HL-60 (cell line): ENCODE measurements at regions not wholly inside any gene's neighbourhood (a gene's known extent, or its start where the extent isn't known, plus 50 kb on each side); places are given as distances from the start of the nearest gene placed in this dataset.

ENCODE experiments used
- GABPA ChIP-seq: IDR thresholded peaks from 2 replicates; pipeline ENCODE4 v1.6.1; 2012; ENCODE audit warnings: low read depth
- POLR2AphosphoS5 ChIP-seq: IDR thresholded peaks from 2 replicates; pipeline ENCODE4 v1.6.1; 2012; ENCODE audit warnings: low read depth
- SPI1 ChIP-seq: IDR thresholded peaks from 2 replicates; pipeline ENCODE4 v1.6.1; 2012; ENCODE audit warnings: low read depth, mild to moderate bottlenecking, borderline replicate concordance
- TF ChIP-seq, protein P1 (sequence below): IDR thresholded peaks from one replicate; pipeline ENCODE4 v1.5.1; 2011; ENCODE audit warnings: low read length, control low read depth, inconsistent platforms; ENCODE audit not compliant: insufficient read depth
- TF ChIP-seq, protein P2 (sequence below): IDR thresholded peaks from 2 replicates; pipeline ENCODE4 v1.6.1; 2012; ENCODE audit warnings: low read depth; ENCODE audit not compliant: insufficient replicate concordance

DNA sequence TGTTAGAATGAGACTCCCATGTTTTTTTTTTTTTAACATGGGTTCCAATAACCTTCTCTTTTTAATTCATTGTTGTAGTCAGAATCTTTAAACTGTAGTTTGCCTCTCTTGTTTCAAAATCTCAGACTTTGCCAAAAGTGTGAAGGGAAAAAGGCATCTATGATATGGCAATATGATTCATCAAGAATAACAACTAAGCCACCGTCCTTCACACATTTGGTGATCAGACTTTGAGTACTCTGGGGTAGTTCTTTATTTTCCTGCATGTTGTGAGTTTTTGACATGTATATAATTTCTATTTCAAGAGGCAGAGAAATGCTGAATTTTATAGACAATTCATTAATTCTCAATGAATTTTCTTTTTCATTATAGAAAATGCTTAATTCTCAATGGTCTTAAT lies 53.5 kb upstream of the CERS6 start:
- no peak for TF ChIP-seq POLR2AphosphoS5
- TF ChIP-seq SPI1: no peak
- TF ChIP-seq, protein P1, sequence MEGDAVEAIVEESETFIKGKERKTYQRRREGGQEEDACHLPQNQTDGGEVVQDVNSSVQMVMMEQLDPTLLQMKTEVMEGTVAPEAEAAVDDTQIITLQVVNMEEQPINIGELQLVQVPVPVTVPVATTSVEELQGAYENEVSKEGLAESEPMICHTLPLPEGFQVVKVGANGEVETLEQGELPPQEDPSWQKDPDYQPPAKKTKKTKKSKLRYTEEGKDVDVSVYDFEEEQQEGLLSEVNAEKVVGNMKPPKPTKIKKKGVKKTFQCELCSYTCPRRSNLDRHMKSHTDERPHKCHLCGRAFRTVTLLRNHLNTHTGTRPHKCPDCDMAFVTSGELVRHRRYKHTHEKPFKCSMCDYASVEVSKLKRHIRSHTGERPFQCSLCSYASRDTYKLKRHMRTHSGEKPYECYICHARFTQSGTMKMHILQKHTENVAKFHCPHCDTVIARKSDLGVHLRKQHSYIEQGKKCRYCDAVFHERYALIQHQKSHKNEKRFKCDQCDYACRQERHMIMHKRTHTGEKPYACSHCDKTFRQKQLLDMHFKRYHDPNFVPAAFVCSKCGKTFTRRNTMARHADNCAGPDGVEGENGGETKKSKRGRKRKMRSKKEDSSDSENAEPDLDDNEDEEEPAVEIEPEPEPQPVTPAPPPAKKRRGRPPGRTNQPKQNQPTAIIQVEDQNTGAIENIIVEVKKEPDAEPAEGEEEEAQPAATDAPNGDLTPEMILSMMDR: no peak
- TF ChIP-seq, protein P2, sequence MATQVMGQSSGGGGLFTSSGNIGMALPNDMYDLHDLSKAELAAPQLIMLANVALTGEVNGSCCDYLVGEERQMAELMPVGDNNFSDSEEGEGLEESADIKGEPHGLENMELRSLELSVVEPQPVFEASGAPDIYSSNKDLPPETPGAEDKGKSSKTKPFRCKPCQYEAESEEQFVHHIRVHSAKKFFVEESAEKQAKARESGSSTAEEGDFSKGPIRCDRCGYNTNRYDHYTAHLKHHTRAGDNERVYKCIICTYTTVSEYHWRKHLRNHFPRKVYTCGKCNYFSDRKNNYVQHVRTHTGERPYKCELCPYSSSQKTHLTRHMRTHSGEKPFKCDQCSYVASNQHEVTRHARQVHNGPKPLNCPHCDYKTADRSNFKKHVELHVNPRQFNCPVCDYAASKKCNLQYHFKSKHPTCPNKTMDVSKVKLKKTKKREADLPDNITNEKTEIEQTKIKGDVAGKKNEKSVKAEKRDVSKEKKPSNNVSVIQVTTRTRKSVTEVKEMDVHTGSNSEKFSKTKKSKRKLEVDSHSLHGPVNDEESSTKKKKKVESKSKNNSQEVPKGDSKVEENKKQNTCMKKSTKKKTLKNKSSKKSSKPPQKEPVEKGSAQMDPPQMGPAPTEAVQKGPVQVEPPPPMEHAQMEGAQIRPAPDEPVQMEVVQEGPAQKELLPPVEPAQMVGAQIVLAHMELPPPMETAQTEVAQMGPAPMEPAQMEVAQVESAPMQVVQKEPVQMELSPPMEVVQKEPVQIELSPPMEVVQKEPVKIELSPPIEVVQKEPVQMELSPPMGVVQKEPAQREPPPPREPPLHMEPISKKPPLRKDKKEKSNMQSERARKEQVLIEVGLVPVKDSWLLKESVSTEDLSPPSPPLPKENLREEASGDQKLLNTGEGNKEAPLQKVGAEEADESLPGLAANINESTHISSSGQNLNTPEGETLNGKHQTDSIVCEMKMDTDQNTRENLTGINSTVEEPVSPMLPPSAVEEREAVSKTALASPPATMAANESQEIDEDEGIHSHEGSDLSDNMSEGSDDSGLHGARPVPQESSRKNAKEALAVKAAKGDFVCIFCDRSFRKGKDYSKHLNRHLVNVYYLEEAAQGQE: no peak
- no peak for TF ChIP-seq GABPA
